ENCODE measurements at regions not wholly inside any gene's neighbourhood (a gene's known extent, or its start where the extent isn't known, plus 50 kb on each side); places are given as distances from the start of the nearest gene placed in this dataset.

GRCh38 chr11:119934866-119935265 is 203.0 kb downstream of the TRIM29 start:
- H3K4me1 ChIP-seq = no peaks in the 10 kb centered on the region
- no peaks in the 10 kb centered on the region for H3K9me3 ChIP-seq
- WGBS = 79% methylated on average over 5 of the region's 5 CpGs
- H3K27me3 ChIP-seq = peaks cover 22% of the 10 kb centered on the region
- no peak overlapping the region for H3K27ac ChIP-seq
- DNase-seq (ENCODE audit: low spot score in 2 of 2) = no peak
- TF ChIP-seq POLR2A (IDR thresholded peaks at IDR 0.05) = no peak
- TF ChIP-seq EP300 (IDR thresholded peaks at IDR 0.05) = no peak
- no peak for TF ChIP-seq POLR2AphosphoS5 (IDR thresholded peaks at IDR 0.05)
- no peak for TF ChIP-seq CTCF (IDR thresholded peaks at IDR 0.05)
- H3K4me3 ChIP-seq = no peak overlapping the region
- H3K36me3 ChIP-seq = no peaks in the 10 kb centered on the region

- H3K27ac ChIP-seq = no peak overlapping the region
- no peak for DNase-seq (ENCODE audit: low spot score in 2 of 2)
These were observed 203.6 kb downstream of the TRIM29 start for GRCh38 chr11:119934267-119934666.

GRCh38 chr11:119933584-119933983 is 204.3 kb downstream of the TRIM29 start:
- no peaks in the 10 kb centered on the region for H3K9me3 ChIP-seq
- no peak overlapping the region for H3K27ac ChIP-seq

More at GRCh38 chr11:119934267-119934666, 203.6 kb downstream of the TRIM29 start:
- Histone ChIP-seq H3K4me3 (no peak overlapping the region), H3K27me3 (peaks cover 26% of the 10 kb centered on the region), H3K9me3 (no peaks in the 10 kb centered on the region), H3K4me1 (no peaks in the 10 kb centered on the region), H3K36me3 (no peaks in the 10 kb centered on the region)
- 92% methylated on average over 4 of the region's 4 CpGs for WGBS
- TF ChIP-seq CTCF (IDR thresholded peaks at IDR 0.05) (no peak), POLR2AphosphoS5 (IDR thresholded peaks at IDR 0.05) (no peak), POLR2A (IDR thresholded peaks at IDR 0.05) (no peak), EP300 (IDR thresholded peaks at IDR 0.05) (no peak)

GRCh38 chr11:119932828-119933562 is 204.0 kb upstream of the NECTIN1 start:
- Histone ChIP-seq H3K4me3 (no peak overlapping the region), H3K4me1 (no peaks in the 10 kb centered on the region), H3K27ac (no peak overlapping the region), H3K27me3 (peaks cover 26% of the 10 kb centered on the region), H3K9me3 (no peaks in the 10 kb centered on the region), H3K36me3 (no peaks in the 10 kb centered on the region)
- no peak for DNase-seq (ENCODE audit: low spot score in 2 of 2)
- TF ChIP-seq POLR2A (IDR thresholded peaks at IDR 0.05) (no peak), POLR2AphosphoS5 (IDR thresholded peaks at IDR 0.05) (no peak), CTCF (IDR thresholded peaks at IDR 0.05) (no peak), EP300 (IDR thresholded peaks at IDR 0.05) (no peak)
- 57% methylated on average over 9 of the region's 9 CpGs for WGBS

More at GRCh38 chr11:119933584-119933983, 204.3 kb downstream of the TRIM29 start:
- TF ChIP-seq POLR2A (IDR thresholded peaks at IDR 0.05) = no peak
- no peak for TF ChIP-seq POLR2AphosphoS5 (IDR thresholded peaks at IDR 0.05)
- TF ChIP-seq EP300 (IDR thresholded peaks at IDR 0.05) = no peak
- TF ChIP-seq CTCF (IDR thresholded peaks at IDR 0.05) = no peak
- H3K4me1 ChIP-seq = no peaks in the 10 kb centered on the region
- no peaks in the 10 kb centered on the region for H3K36me3 ChIP-seq
- H3K27me3 ChIP-seq = peaks cover 26% of the 10 kb centered on the region
- 51% methylated on average over 5 of the region's 5 CpGs for WGBS
- DNase-seq (ENCODE audit: low spot score in 2 of 2) = no peak
- H3K4me3 ChIP-seq = no peak overlapping the region

- TF ChIP-seq POLR2A (IDR thresholded peaks at IDR 0.05) (no peak), POLR2AphosphoS5 (IDR thresholded peaks at IDR 0.05) (no peak), CTCF (IDR thresholded peaks at IDR 0.05) (no peak), EP300 (IDR thresholded peaks at IDR 0.05) (no peak)
- Histone ChIP-seq H3K9me3 (no peaks in the 10 kb centered on the region), H3K36me3 (no peaks in the 10 kb centered on the region), H3K27ac (no peak overlapping the region), H3K27me3 (peaks cover 30% of the 10 kb centered on the region), H3K4me3 (no peak overlapping the region), H3K4me1 (no peaks in the 10 kb centered on the region)
- WGBS = 73% methylated on average over 4 of the region's 4 CpGs
- no peak for DNase-seq (ENCODE audit: low spot score in 2 of 2)
These were observed 199.0 kb upstream of the NECTIN1 start for GRCh38 chr11:119928047-119928446.
